CD14-positive monocyte (primary cell): ENCODE measurements at regions not wholly inside any gene's neighbourhood (a gene's known extent, or its start where the extent isn't known, plus 50 kb on each side); places are given as distances from the start of the nearest gene placed in this dataset.

Experiments used
- DNase-seq, 3 donors: peaks; one replicate each; pipeline ENCODE4 v3.0.0-alpha.2; 2011 to 2022
- H2AFZ ChIP-seq: 2 replicates; pipeline ENCODE4 v1.6.0; 2012; ENCODE audit warnings: mild to moderate bottlenecking, low read depth, low read length, inconsistent platforms; ENCODE audit not compliant: insufficient read depth, poor library complexity, severe bottlenecking
- H3K27ac ChIP-seq, 2 donors: 1 replicate in 1 of 2; 2 replicates in 1 of 2; pipeline ENCODE4 v1.5.1; 2012 to 2013; ENCODE audit warnings: low read length in 2 of 2, control low read depth in 1 of 2, inconsistent platforms in 1 of 2, low read depth in 1 of 2, mild to moderate bottlenecking in 1 of 2
- H3K27me3 ChIP-seq, 2 donors: one replicate each; pipeline versions ENCODE4 v1.6.0 to v1.6.1; 2011 to 2013; ENCODE audit warnings: low read length in 2 of 2; ENCODE audit not compliant: control insufficient read depth in 2 of 2, insufficient read depth in 2 of 2
- H3K36me3 ChIP-seq, 2 donors: replicated peaks in 1 of 2; 1 replicate in 1 of 2; 2 replicates in 1 of 2; pipeline versions ENCODE4 v1.5.1 to v1.6.1; 2012 to 2013; ENCODE audit warnings: low read length in 2 of 2, control low read depth in 1 of 2, inconsistent platforms in 1 of 2, mild to moderate bottlenecking in 1 of 2; ENCODE audit not compliant: insufficient read depth in 2 of 2, control insufficient read depth in 1 of 2
- H3K4me1 ChIP-seq, 2 donors: 1 replicate in 1 of 2; 2 replicates in 1 of 2; pipeline versions ENCODE4 v1.5.1 to v1.6.1; 2012 to 2013; ENCODE audit warnings: low read length in 2 of 2, control low read depth in 1 of 2, inconsistent platforms in 1 of 2, mild to moderate bottlenecking in 1 of 2, moderate library complexity in 1 of 2; ENCODE audit not compliant: insufficient read depth in 2 of 2, control insufficient read depth in 1 of 2
- H3K4me2 ChIP-seq: replicated peaks from 2 replicates; pipeline ENCODE3; 2012; ENCODE audit warnings: low read length, moderate library complexity, mild to moderate bottlenecking; ENCODE audit not compliant: poor library complexity, severe bottlenecking; ENCODE audit errors: extremely low read depth
- H3K4me3 ChIP-seq, 3 experiments: fragments of 200-600 bp in 1 of 3; sonication (generic) in 1 of 3; replicated peaks in 1 of 3; 1 replicate in 2 of 3; 2 replicates in 1 of 3; pipeline ENCODE4 v1.5.1; 2011 to 2013; ENCODE audit warnings: low read length in 3 of 3, mild to moderate bottlenecking in 3 of 3, control low read depth in 2 of 3, low read depth in 2 of 3, inconsistent platforms in 1 of 3, moderate library complexity in 1 of 3
- H3K79me2 ChIP-seq: 2 replicates; pipeline ENCODE4 v1.6.0; 2012; ENCODE audit warnings: mild to moderate bottlenecking, control low read depth, inconsistent platforms, low read length, moderate library complexity; ENCODE audit not compliant: insufficient read depth
- H3K9ac ChIP-seq: 2 replicates; pipeline ENCODE4 v1.6.0; 2017; ENCODE audit warnings: low read length, mild to moderate bottlenecking; ENCODE audit not compliant: insufficient read depth, poor library complexity, severe bottlenecking
- H3K9me3 ChIP-seq, 2 donors: replicated peaks in 1 of 2; 1 replicate in 1 of 2; 2 replicates in 1 of 2; pipeline versions ENCODE4 v1.5.1 to v1.6.1; 2012 to 2013; ENCODE audit warnings: low read length in 2 of 2, control low read depth in 1 of 2; ENCODE audit not compliant: control insufficient read depth in 1 of 2, insufficient read depth in 1 of 2
- H4K20me1 ChIP-seq: 2 replicates; pipeline ENCODE4 v1.6.0; 2012; ENCODE audit warnings: mild to moderate bottlenecking, low read length, control low read depth, moderate library complexity; ENCODE audit not compliant: insufficient read depth
- H3K27ac Mint-ChIP-seq, 7 donors: one replicate each; pipeline ENCODE4 v1.8.0; 2020; ENCODE audit warnings: mild to moderate bottlenecking in 7 of 7, mixed read lengths in 7 of 7, moderate library complexity in 6 of 7, inconsistent platforms in 2 of 7
- H3K27me3 Mint-ChIP-seq, 3 donors: one replicate each; pipeline ENCODE4 v1.8.0; 2021 to 2022; ENCODE audit warnings: low read depth in 3 of 3, mild to moderate bottlenecking in 3 of 3, mixed read lengths in 3 of 3, moderate library complexity in 3 of 3, inconsistent platforms in 1 of 3
- H3K36me3 Mint-ChIP-seq, 2 donors: one replicate each; pipeline ENCODE4 v1.8.0; 2020; ENCODE audit warnings: mixed read lengths in 2 of 2, inconsistent platforms in 1 of 2, mild to moderate bottlenecking in 1 of 2
- H3K4me1 Mint-ChIP-seq: one replicate; pipeline ENCODE4 v1.8.0; 2020; ENCODE audit warnings: mild to moderate bottlenecking, mixed read lengths
- H3K4me3 Mint-ChIP-seq, 2 donors: one replicate each; pipeline ENCODE4 v1.8.0; 2020; ENCODE audit warnings: mild to moderate bottlenecking in 2 of 2, mixed read lengths in 2 of 2, moderate library complexity in 1 of 2
- H3K9me3 Mint-ChIP-seq, 7 donors: one replicate each; pipeline ENCODE4 v1.8.0; 2020 to 2022; ENCODE audit warnings: mixed read lengths in 7 of 7, mild to moderate bottlenecking in 6 of 7, moderate library complexity in 6 of 7, inconsistent platforms in 2 of 7
- CTCF ChIP-seq: fragments of 200-600 bp; IDR thresholded peaks from one replicate; pipeline ENCODE4 v1.8.0; 2022; ENCODE audit warnings: antibody characterized with exemption, mild to moderate bottlenecking
- WGBS: methylation state at CpG from one replicate; pipeline ENCODE4 v1.1.5; 2013; ENCODE audit warnings: missing lambda C conversion rate; ENCODE audit not compliant: insufficient coverage; 5-methylcytosine and 5-hydroxymethylcytosine counted together
- intact Hi-C, 2 donors: fragments of 100-400 bp; cut with micrococcal nuclease; formaldehyde crosslinking; loops; one replicate each; pipeline versions ENCODE4 v1.15.0 to v1.15.1; 2023

DNA sequence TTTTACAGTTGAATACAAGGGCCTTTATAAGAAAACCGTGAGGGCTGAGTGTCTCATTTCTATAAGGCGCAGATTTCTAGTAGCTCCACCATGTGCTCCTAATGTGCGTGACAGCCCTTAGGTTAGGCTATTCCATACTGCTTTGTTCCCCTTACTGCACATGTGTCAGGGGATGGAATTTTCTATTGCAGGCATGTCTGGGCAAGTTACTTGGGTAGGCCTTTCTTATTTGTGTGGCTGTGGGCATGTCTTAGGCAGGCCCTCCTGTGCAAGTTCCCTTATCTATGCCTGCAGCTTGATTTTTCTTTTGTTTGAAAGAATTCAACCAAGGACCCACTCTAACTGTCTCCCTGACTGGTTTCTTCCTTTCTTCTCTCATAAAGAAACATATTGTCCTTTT is 434.2 kb upstream of the CNTN3 start:
- Mint-ChIP-seq H3K27me3 (no peaks in the 10 kb centered on the region), H3K4me3 (no peak overlapping the region), H3K4me1 (no peaks in the 10 kb centered on the region), H3K9me3 (peaks cover 0 to 8% (median 4%) of the 10 kb centered on the region in 7 donors), H3K27ac (no peak overlapping the region), H3K36me3 (no peaks in the 10 kb centered on the region)
- Histone ChIP-seq H3K4me1 (no peaks in the 10 kb centered on the region), H3K27me3 (no peaks in the 10 kb centered on the region), H3K27ac (no peak overlapping the region), H3K36me3 (no peaks in the 10 kb centered on the region), H3K9me3 (peaks cover 14 to 15% of the 10 kb centered on the region in 2 donors), H3K79me2 (no peaks in the 10 kb centered on the region), H2AFZ (no peak overlapping the region), H3K4me2 (no peak overlapping the region), H4K20me1 (no peaks in the 10 kb centered on the region), H3K9ac (no peak overlapping the region), H3K4me3 (no peak overlapping the region)
- intact Hi-C loops, result no loop called here
- WGBS, result 80% methylated on average over 1 of the region's 3 CpGs
- no peak for TF ChIP-seq CTCF
- DNase-seq, result no peak

GRCh38 chr3:75049533-75049932 is 435.1 kb upstream of the CNTN3 start:
- Histone ChIP-seq H2AFZ (no peak overlapping the region), H3K27me3 (no peaks in the 10 kb centered on the region), H3K4me3 (no peak overlapping the region), H3K9me3 (peaks cover 5 to 7% of the 10 kb centered on the region in 2 donors), H3K79me2 (no peaks in the 10 kb centered on the region), H3K27ac (no peak overlapping the region), H3K4me1 (no peaks in the 10 kb centered on the region), H3K36me3 (no peaks in the 10 kb centered on the region), H3K9ac (no peak overlapping the region), H4K20me1 (no peaks in the 10 kb centered on the region), H3K4me2 (no peak overlapping the region)
- Mint-ChIP-seq H3K4me1 (no peaks in the 10 kb centered on the region), H3K36me3 (no peaks in the 10 kb centered on the region), H3K9me3 (peaks cover 0 to 7% (median 3%) of the 10 kb centered on the region in 7 donors), H3K27me3 (no peaks in the 10 kb centered on the region), H3K27ac (no peak overlapping the region), H3K4me3 (no peak overlapping the region)
- intact Hi-C loops, result no loop called here
- WGBS, result no CpG with 5 or more reads among the region's 5 CpGs
- no peak for DNase-seq
- no peak for TF ChIP-seq CTCF
